Endothelial cell of umbilical vein (primary cell): ENCODE measurements at regions not wholly inside any gene's neighbourhood (a gene's known extent, or its start where the extent isn't known, plus 50 kb on each side); places are given as distances from the start of the nearest gene placed in this dataset.

Experiments used
- BruUV-seq: library from RNA; stranded (reverse); fragments of 400-500 nt; replicated peaks from 2 replicates; lab custom pipeline; 2021; lab: Mats Ljungman, UMichigan
- CTCF ChIA-PET: fragments of 300-600, 350-600 bp; sonication (Branson Sonifier 250); formaldehyde crosslinking; loops from one replicate; lab custom pipeline; 2021; ENCODE audit warnings: antibody characterized with exemption, inconsistent platforms; lab: Charles Lee
- POLR2A ChIA-PET: fragments of 300-600, 350-600 bp; sonication (Branson Sonifier 250); formaldehyde crosslinking; loops from one replicate; lab custom pipeline; 2021; ENCODE audit warnings: antibody characterized with exemption, inconsistent platforms; lab: Charles Lee
- DNase-seq: peaks from one replicate; pipeline ENCODE4 v3.0.0-alpha.2; 2011; ENCODE audit warnings: low read depth, low spot score
- FAIRE-seq: peaks from 2 replicates; lab custom pipeline; 2011; peaks lifted over from hg19 to GRCh38; lab: Jason Lieb, UNC
- H2AFZ ChIP-seq: 2 replicates; pipeline ENCODE4 v1.6.0; 2012; ENCODE audit warnings: low read depth, low read length, control low read depth, inconsistent platforms
- H3K27ac ChIP-seq: 2 replicates; pipeline ENCODE4 v1.5.1; 2011; ENCODE audit warnings: low read depth, mild to moderate bottlenecking, control low read depth, low read length, moderate library complexity; ENCODE audit not compliant: insufficient read depth
- H3K27me3 ChIP-seq, 2 experiments: 2 replicates each; pipeline versions ENCODE4 v1.6.0 to v1.6.1; 2011; ENCODE audit warnings: low read length in 2 of 2, mixed read lengths in 1 of 2; ENCODE audit not compliant: control insufficient read depth in 2 of 2, insufficient read depth in 2 of 2
- H3K36me3 ChIP-seq, 2 experiments: 2 replicates in 1 of 2; 3 replicates in 1 of 2; pipeline ENCODE4 v1.5.1; 2011; ENCODE audit warnings: low read length in 2 of 2, mild to moderate bottlenecking in 1 of 2, moderate library complexity in 1 of 2; ENCODE audit not compliant: control insufficient read depth in 2 of 2, insufficient read depth in 2 of 2; ENCODE audit errors: extremely low read depth in 1 of 2
- H3K4me1 ChIP-seq: 3 replicates; pipeline ENCODE4 v1.5.1; 2011; ENCODE audit warnings: mild to moderate bottlenecking, low read length; ENCODE audit not compliant: control insufficient read depth, insufficient read depth; ENCODE audit errors: extremely low read depth
- H3K4me2 ChIP-seq: 2 replicates; pipeline ENCODE4 v1.6.1; 2011; ENCODE audit warnings: low read length, control low read depth, mixed read lengths; ENCODE audit not compliant: insufficient read depth
- H3K4me3 ChIP-seq, 3 experiments: fragments of 200-600 bp in 1 of 3; sonication (generic), shearing (Covaris generic) in 1 of 3; replicated peaks in 1 of 3; 2 replicates each; pipeline ENCODE4 v1.5.1; 2011 to 2016; ENCODE audit warnings: control low read depth in 3 of 3, low read length in 3 of 3, mild to moderate bottlenecking in 2 of 3, inconsistent platforms in 1 of 3, low read depth in 1 of 3, moderate library complexity in 1 of 3; ENCODE audit not compliant: insufficient read depth in 1 of 3
- H3K79me2 ChIP-seq: 2 replicates; pipeline ENCODE4 v1.6.0; 2012; ENCODE audit warnings: low read length, inconsistent platforms; ENCODE audit not compliant: control insufficient read depth, insufficient read depth
- H3K9ac ChIP-seq: replicated peaks from 2 replicates; pipeline ENCODE3; 2011; ENCODE audit warnings: low read length, control low read depth; ENCODE audit not compliant: insufficient read depth; ENCODE audit errors: extremely low read depth
- H3K9me1 ChIP-seq: replicated peaks from 3 replicates; pipeline ENCODE4 v1.6.0; 2011; ENCODE audit warnings: mild to moderate bottlenecking, low read length; ENCODE audit not compliant: control insufficient read depth, insufficient read depth; ENCODE audit errors: extremely low read depth
- H3K9me3 ChIP-seq: replicated peaks from 2 replicates; pipeline ENCODE4 v1.5.1; 2012; ENCODE audit warnings: low read length, inconsistent platforms; ENCODE audit not compliant: control insufficient read depth, insufficient read depth
- H4K20me1 ChIP-seq: replicated peaks from 2 replicates; pipeline ENCODE3; 2011; ENCODE audit warnings: mild to moderate bottlenecking, low read length; ENCODE audit not compliant: control insufficient read depth, insufficient read depth; ENCODE audit errors: extremely low read depth
- EZH2 ChIP-seq: IDR thresholded peaks from 2 replicates; pipeline ENCODE4 v1.6.1; 2012; ENCODE audit warnings: borderline replicate concordance, low read depth, mild to moderate bottlenecking, moderate library complexity, low read length, inconsistent platforms; ENCODE audit not compliant: severe bottlenecking
- FOS ChIP-seq: IDR thresholded peaks from 2 replicates; pipeline ENCODE4 v1.6.1; 2011; ENCODE audit warnings: mild to moderate bottlenecking, low read length, moderate library complexity, borderline replicate concordance; ENCODE audit not compliant: insufficient read depth
- GATA2 ChIP-seq: IDR thresholded peaks from 2 replicates; pipeline ENCODE4 v1.7.0; 2011; ENCODE audit warnings: low read depth, mild to moderate bottlenecking, moderate library complexity, mixed read lengths, low read length; ENCODE audit not compliant: insufficient read length, insufficient read depth
- JUN ChIP-seq: IDR thresholded peaks from 2 replicates; pipeline ENCODE4 v1.6.1; 2011; ENCODE audit warnings: borderline replicate concordance, low read depth; ENCODE audit not compliant: insufficient read length, insufficient read depth
- MYC ChIP-seq: IDR thresholded peaks from one replicate; pipeline ENCODE4 v1.6.1; 2011; ENCODE audit warnings: mild to moderate bottlenecking, low read depth, low read length
- POLR2A ChIP-seq: IDR thresholded peaks from 2 replicates; pipeline ENCODE4 v1.6.1; 2012; ENCODE audit warnings: low read depth, mild to moderate bottlenecking, control low read depth, low read length
- POLR2AphosphoS5 ChIP-seq: IDR thresholded peaks from 2 replicates; pipeline ENCODE4 v1.6.1; 2012; ENCODE audit warnings: low read depth, mild to moderate bottlenecking, control low read depth, low read length, moderate library complexity; ENCODE audit not compliant: insufficient read depth
- dilution Hi-C: fragments of 300-500 bp; cut with MboI; formaldehyde crosslinking; loops from one replicate; pipeline ENCODE4 v1.15.0; 2019; ENCODE audit warnings: low sequenced_read_pairs; ENCODE audit not compliant: extremely low pct_ligation_motif_present
- intact Hi-C: fragments of 100-400 bp; cut with micrococcal nuclease; formaldehyde crosslinking; loops from one replicate; pipeline ENCODE4 v1.10.0; 2022
- TF ChIP-seq, protein P1 (sequence below), 2 donors: IDR thresholded peaks; 1 replicate in 1 of 2; 2 replicates in 1 of 2; pipeline ENCODE4 v1.5.1; 2011; ENCODE audit warnings: low read length in 2 of 2, mild to moderate bottlenecking in 2 of 2, moderate library complexity in 2 of 2, control low read depth in 1 of 2, inconsistent platforms in 1 of 2, low read depth in 1 of 2; ENCODE audit not compliant: insufficient read depth in 1 of 2; ENCODE audit errors: extremely low read depth in 1 of 2

DNA sequence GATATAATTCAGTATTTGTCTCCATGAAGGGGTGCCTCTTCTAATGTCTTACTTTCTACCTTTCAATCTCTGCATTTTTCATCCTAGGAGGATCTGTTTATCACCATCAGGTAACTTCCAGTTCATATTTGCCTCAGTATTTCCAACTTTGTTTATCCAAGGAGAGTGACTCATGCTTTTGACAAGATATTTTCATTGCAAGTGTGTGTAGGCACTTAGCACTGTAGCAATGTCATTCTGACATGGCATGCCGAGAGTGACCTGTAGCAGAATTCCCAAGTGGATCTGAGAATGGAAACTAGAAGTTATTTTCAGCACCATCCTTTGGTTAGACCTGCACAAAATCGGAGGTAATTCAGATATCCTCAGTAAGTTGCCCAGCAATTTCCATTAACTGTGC lies 129.9 kb downstream of the INHBA start:
- peaks cover 48% of the 10 kb centered on the region for H3K4me1 ChIP-seq
- BruUV-seq: no TSS peak
- dilution Hi-C loops (no loop called here), intact Hi-C loops (loop anchor here (1.0 kb wide), 1 partner anchor 65 kb away; no protein-coding TSS in a partner anchor)
- H3K79me2 ChIP-seq: no peaks in the 10 kb centered on the region
- no peaks in the 10 kb centered on the region for H3K9me3 ChIP-seq
- H3K4me3 ChIP-seq: no peak overlapping the region
- POLR2A ChIA-PET: no interaction called here
- peak; percentile 81 for TF ChIP-seq FOS
- peak; percentile 63 for TF ChIP-seq GATA2
- peak; percentile 78 for TF ChIP-seq JUN
- TF ChIP-seq EZH2: no peak
- TF ChIP-seq, protein P1, sequence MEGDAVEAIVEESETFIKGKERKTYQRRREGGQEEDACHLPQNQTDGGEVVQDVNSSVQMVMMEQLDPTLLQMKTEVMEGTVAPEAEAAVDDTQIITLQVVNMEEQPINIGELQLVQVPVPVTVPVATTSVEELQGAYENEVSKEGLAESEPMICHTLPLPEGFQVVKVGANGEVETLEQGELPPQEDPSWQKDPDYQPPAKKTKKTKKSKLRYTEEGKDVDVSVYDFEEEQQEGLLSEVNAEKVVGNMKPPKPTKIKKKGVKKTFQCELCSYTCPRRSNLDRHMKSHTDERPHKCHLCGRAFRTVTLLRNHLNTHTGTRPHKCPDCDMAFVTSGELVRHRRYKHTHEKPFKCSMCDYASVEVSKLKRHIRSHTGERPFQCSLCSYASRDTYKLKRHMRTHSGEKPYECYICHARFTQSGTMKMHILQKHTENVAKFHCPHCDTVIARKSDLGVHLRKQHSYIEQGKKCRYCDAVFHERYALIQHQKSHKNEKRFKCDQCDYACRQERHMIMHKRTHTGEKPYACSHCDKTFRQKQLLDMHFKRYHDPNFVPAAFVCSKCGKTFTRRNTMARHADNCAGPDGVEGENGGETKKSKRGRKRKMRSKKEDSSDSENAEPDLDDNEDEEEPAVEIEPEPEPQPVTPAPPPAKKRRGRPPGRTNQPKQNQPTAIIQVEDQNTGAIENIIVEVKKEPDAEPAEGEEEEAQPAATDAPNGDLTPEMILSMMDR (IDR thresholded peaks at IDR 0.05; ENCODE audit: extremely low read depth in 1 of 2, insufficient read depth in 1 of 2, low read depth in 1 of 2, low read length in 2 of 2): no peak
- TF ChIP-seq POLR2AphosphoS5: peak; percentile 23
- TF ChIP-seq MYC: no peak
- peak; percentile 33 for TF ChIP-seq POLR2A
- H3K27ac ChIP-seq: peak overlapping the region; percentile 96
- no peaks in the 10 kb centered on the region for H3K36me3 ChIP-seq
- H3K9ac ChIP-seq: peak overlapping the region; percentile 89
- CTCF ChIA-PET: interaction anchor here (0.8 to 1.7 kb wide), 4 partner anchors 64 to 384 kb away, joined by 3 to 12 read pairs (median 3); no protein-coding TSS in a partner anchor
- FAIRE-seq: peak; percentile 33
- no peaks in the 10 kb centered on the region for H3K9me1 ChIP-seq
- H3K4me2 ChIP-seq: peak overlapping the region; percentile 90
- peak; percentile 84 for DNase-seq
- no peaks in the 10 kb centered on the region for H4K20me1 ChIP-seq
- no peaks in the 10 kb centered on the region for H3K27me3 ChIP-seq
- no peak overlapping the region for H2AFZ ChIP-seq
